ENCODE measurements at regions not wholly inside any gene's neighbourhood (a gene's known extent, or its start where the extent isn't known, plus 50 kb on each side); places are given as distances from the start of the nearest gene placed in this dataset.

- H3K4me3 ChIP-seq (replicated peaks; ENCODE audit: low read depth, low read length): no peak overlapping the region
These were observed 291.2 kb downstream of the FAM43A start for GRCh38 chr3:194976874-194977273.

GRCh38 chr3:194977356-194977755 lies 291.7 kb downstream of the FAM43A start:
- no peak for DNase-seq (ENCODE audit: low read depth)
- H3K4me3 ChIP-seq (replicated peaks; ENCODE audit: low read depth, low read length): no peak overlapping the region
- no peak for TF ChIP-seq CTCF (IDR thresholded peaks at IDR 0.05; ENCODE audit: low read length, missing control alignments)

More at GRCh38 chr3:194976874-194977273, 291.2 kb downstream of the FAM43A start:
- DNase-seq (ENCODE audit: low read depth): no peak
- TF ChIP-seq CTCF (IDR thresholded peaks at IDR 0.05; ENCODE audit: low read length, missing control alignments): no peak

DNA sequence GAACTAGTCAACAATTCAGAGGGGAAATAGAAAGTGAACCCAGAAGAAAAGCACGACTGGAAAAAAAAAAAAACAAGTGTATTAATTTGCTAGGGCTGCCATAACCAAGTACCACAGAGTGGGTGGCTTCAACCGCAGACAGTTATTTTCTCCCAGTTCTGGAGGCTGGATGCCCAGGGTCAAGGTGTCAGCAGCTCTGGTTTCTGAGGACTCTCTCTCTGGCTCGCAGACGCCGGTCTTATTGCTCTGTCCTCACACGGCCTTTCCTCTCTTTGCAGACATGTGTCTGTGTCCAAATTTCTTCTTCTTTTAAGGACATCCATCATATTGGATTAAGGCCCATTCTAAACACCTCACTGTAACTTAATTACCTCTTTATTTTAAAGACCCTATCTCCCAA lies 291.8 kb downstream of the XXYLT1 start:
- no peak overlapping the region for H3K4me3 ChIP-seq (replicated peaks; ENCODE audit: low read depth, low read length)
- no peak for TF ChIP-seq CTCF (IDR thresholded peaks at IDR 0.05; ENCODE audit: low read length, missing control alignments)
- no peak for DNase-seq (ENCODE audit: low read depth)

- DNase-seq (ENCODE audit: low read depth): no peak
- no peak for TF ChIP-seq CTCF (IDR thresholded peaks at IDR 0.05; ENCODE audit: low read length, missing control alignments)
- no peak overlapping the region for H3K4me3 ChIP-seq (replicated peaks; ENCODE audit: low read depth, low read length)
These were observed 288.5 kb downstream of the XXYLT1 start for GRCh38 chr3:194982472-194982871.

GRCh38 chr3:194983121-194983520 lies 287.8 kb downstream of the XXYLT1 start:
- H3K4me3 ChIP-seq (replicated peaks; ENCODE audit: low read depth, low read length): no peak overlapping the region
- TF ChIP-seq CTCF (IDR thresholded peaks at IDR 0.05; ENCODE audit: low read length, missing control alignments): no peak
- no peak for DNase-seq (ENCODE audit: low read depth)

DNA sequence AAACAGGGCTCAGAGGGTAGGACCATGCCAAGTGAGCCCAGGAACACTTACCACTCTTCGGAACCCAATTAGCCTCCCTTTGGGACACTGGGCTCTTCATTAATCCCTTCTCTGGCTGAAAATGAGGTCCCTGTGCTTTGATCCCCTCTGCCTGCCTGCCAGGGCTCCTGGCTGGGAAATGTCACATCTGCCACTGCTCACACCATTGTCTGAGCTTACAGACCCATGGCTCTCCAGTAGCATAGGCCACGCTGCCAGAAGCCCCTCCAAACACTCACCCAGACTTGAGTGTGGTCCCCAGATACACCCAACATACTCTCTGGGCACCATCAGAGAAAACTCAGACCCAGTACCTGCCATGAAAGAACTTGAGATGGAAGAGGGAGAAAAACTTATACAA lies 287.3 kb downstream of the XXYLT1 start:
- no peak for DNase-seq (ENCODE audit: low read depth)
- no peak overlapping the region for H3K4me3 ChIP-seq (replicated peaks; ENCODE audit: low read depth, low read length)
- TF ChIP-seq CTCF (IDR thresholded peaks at IDR 0.05; ENCODE audit: low read length, missing control alignments): no peak

DNA sequence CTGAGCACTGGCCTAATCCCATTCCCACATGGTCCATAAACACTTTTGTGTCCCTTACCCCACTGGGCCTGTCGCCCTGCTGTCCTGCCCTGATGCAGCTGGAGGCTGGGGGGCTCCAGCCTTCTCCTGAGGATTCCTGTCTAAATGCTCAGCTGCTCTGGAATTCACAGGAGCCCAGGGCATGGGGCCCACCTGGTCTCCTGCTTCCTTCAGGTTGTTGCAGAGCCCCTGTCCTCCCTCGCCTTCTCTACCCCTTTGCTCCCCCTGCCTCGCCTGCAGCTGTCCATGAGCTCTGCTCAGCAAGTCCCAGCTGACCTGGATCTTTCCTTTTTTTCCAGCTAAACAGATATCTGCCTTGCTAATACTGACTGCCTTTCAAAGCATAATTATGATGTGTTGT lies 286.9 kb downstream of the XXYLT1 start:
- TF ChIP-seq CTCF (IDR thresholded peaks at IDR 0.05; ENCODE audit: low read length, missing control alignments): no peak
- no peak overlapping the region for H3K4me3 ChIP-seq (replicated peaks; ENCODE audit: low read depth, low read length)
- no peak for DNase-seq (ENCODE audit: low read depth)

All from fibroblast of pulmonary artery (primary cell).